Endothelial cell of umbilical vein (primary cell): ENCODE measurements at regions not wholly inside any gene's neighbourhood (a gene's known extent, or its start where the extent isn't known, plus 50 kb on each side); places are given as distances from the start of the nearest gene placed in this dataset.

ENCODE experiments used
- BruUV-seq: library from RNA; stranded (reverse); fragments of 400-500 nt; replicated peaks from 2 replicates; lab custom pipeline; 2021; lab: Mats Ljungman, UMichigan
- CTCF ChIA-PET: fragments of 300-600, 350-600 bp; sonication (Branson Sonifier 250); formaldehyde crosslinking; loops from one replicate; lab custom pipeline; 2021; ENCODE audit warnings: antibody characterized with exemption, inconsistent platforms; lab: Charles Lee
- POLR2A ChIA-PET: fragments of 300-600, 350-600 bp; sonication (Branson Sonifier 250); formaldehyde crosslinking; loops from one replicate; lab custom pipeline; 2021; ENCODE audit warnings: antibody characterized with exemption, inconsistent platforms; lab: Charles Lee
- DNase-seq: peaks from one replicate; pipeline ENCODE4 v3.0.0-alpha.2; 2011; ENCODE audit warnings: low read depth, low spot score
- FAIRE-seq: peaks from 2 replicates; lab custom pipeline; 2011; peaks lifted over from hg19 to GRCh38; lab: Jason Lieb, UNC
- H2AFZ ChIP-seq: 2 replicates; pipeline ENCODE4 v1.6.0; 2012; ENCODE audit warnings: low read depth, low read length, control low read depth, inconsistent platforms
- H3K27ac ChIP-seq: 2 replicates; pipeline ENCODE4 v1.5.1; 2011; ENCODE audit warnings: low read depth, mild to moderate bottlenecking, control low read depth, low read length, moderate library complexity; ENCODE audit not compliant: insufficient read depth
- H3K27me3 ChIP-seq, 2 experiments: 2 replicates each; pipeline versions ENCODE4 v1.6.0 to v1.6.1; 2011; ENCODE audit warnings: low read length in 2 of 2, mixed read lengths in 1 of 2; ENCODE audit not compliant: control insufficient read depth in 2 of 2, insufficient read depth in 2 of 2
- H3K36me3 ChIP-seq, 2 experiments: 2 replicates in 1 of 2; 3 replicates in 1 of 2; pipeline ENCODE4 v1.5.1; 2011; ENCODE audit warnings: low read length in 2 of 2, mild to moderate bottlenecking in 1 of 2, moderate library complexity in 1 of 2; ENCODE audit not compliant: control insufficient read depth in 2 of 2, insufficient read depth in 2 of 2; ENCODE audit errors: extremely low read depth in 1 of 2
- H3K4me1 ChIP-seq: 3 replicates; pipeline ENCODE4 v1.5.1; 2011; ENCODE audit warnings: mild to moderate bottlenecking, low read length; ENCODE audit not compliant: control insufficient read depth, insufficient read depth; ENCODE audit errors: extremely low read depth
- H3K4me2 ChIP-seq: 2 replicates; pipeline ENCODE4 v1.6.1; 2011; ENCODE audit warnings: low read length, control low read depth, mixed read lengths; ENCODE audit not compliant: insufficient read depth
- H3K4me3 ChIP-seq, 3 experiments: fragments of 200-600 bp in 1 of 3; sonication (generic), shearing (Covaris generic) in 1 of 3; replicated peaks in 1 of 3; 2 replicates each; pipeline ENCODE4 v1.5.1; 2011 to 2016; ENCODE audit warnings: control low read depth in 3 of 3, low read length in 3 of 3, mild to moderate bottlenecking in 2 of 3, inconsistent platforms in 1 of 3, low read depth in 1 of 3, moderate library complexity in 1 of 3; ENCODE audit not compliant: insufficient read depth in 1 of 3
- H3K79me2 ChIP-seq: 2 replicates; pipeline ENCODE4 v1.6.0; 2012; ENCODE audit warnings: low read length, inconsistent platforms; ENCODE audit not compliant: control insufficient read depth, insufficient read depth
- H3K9ac ChIP-seq: replicated peaks from 2 replicates; pipeline ENCODE3; 2011; ENCODE audit warnings: low read length, control low read depth; ENCODE audit not compliant: insufficient read depth; ENCODE audit errors: extremely low read depth
- H3K9me1 ChIP-seq: replicated peaks from 3 replicates; pipeline ENCODE4 v1.6.0; 2011; ENCODE audit warnings: mild to moderate bottlenecking, low read length; ENCODE audit not compliant: control insufficient read depth, insufficient read depth; ENCODE audit errors: extremely low read depth
- H3K9me3 ChIP-seq: replicated peaks from 2 replicates; pipeline ENCODE4 v1.5.1; 2012; ENCODE audit warnings: low read length, inconsistent platforms; ENCODE audit not compliant: control insufficient read depth, insufficient read depth
- H4K20me1 ChIP-seq: replicated peaks from 2 replicates; pipeline ENCODE3; 2011; ENCODE audit warnings: mild to moderate bottlenecking, low read length; ENCODE audit not compliant: control insufficient read depth, insufficient read depth; ENCODE audit errors: extremely low read depth
- CTCF ChIP-seq, 2 donors: IDR thresholded peaks; 1 replicate in 1 of 2; 2 replicates in 1 of 2; pipeline ENCODE4 v1.5.1; 2011; ENCODE audit warnings: low read length in 2 of 2, mild to moderate bottlenecking in 2 of 2, moderate library complexity in 2 of 2, control low read depth in 1 of 2, inconsistent platforms in 1 of 2, low read depth in 1 of 2; ENCODE audit not compliant: insufficient read depth in 1 of 2; ENCODE audit errors: extremely low read depth in 1 of 2
- EZH2 ChIP-seq: IDR thresholded peaks from 2 replicates; pipeline ENCODE4 v1.6.1; 2012; ENCODE audit warnings: borderline replicate concordance, low read depth, mild to moderate bottlenecking, moderate library complexity, low read length, inconsistent platforms; ENCODE audit not compliant: severe bottlenecking
- FOS ChIP-seq: IDR thresholded peaks from 2 replicates; pipeline ENCODE4 v1.6.1; 2011; ENCODE audit warnings: mild to moderate bottlenecking, low read length, moderate library complexity, borderline replicate concordance; ENCODE audit not compliant: insufficient read depth
- GATA2 ChIP-seq: IDR thresholded peaks from 2 replicates; pipeline ENCODE4 v1.7.0; 2011; ENCODE audit warnings: low read depth, mild to moderate bottlenecking, moderate library complexity, mixed read lengths, low read length; ENCODE audit not compliant: insufficient read length, insufficient read depth
- JUN ChIP-seq: IDR thresholded peaks from 2 replicates; pipeline ENCODE4 v1.6.1; 2011; ENCODE audit warnings: borderline replicate concordance, low read depth; ENCODE audit not compliant: insufficient read length, insufficient read depth
- MAX ChIP-seq: IDR thresholded peaks from 2 replicates; pipeline ENCODE4 v1.6.1; 2011; ENCODE audit not compliant: insufficient read depth, insufficient read length
- MYC ChIP-seq: IDR thresholded peaks from one replicate; pipeline ENCODE4 v1.6.1; 2011; ENCODE audit warnings: mild to moderate bottlenecking, low read depth, low read length
- POLR2A ChIP-seq: IDR thresholded peaks from 2 replicates; pipeline ENCODE4 v1.6.1; 2012; ENCODE audit warnings: low read depth, mild to moderate bottlenecking, control low read depth, low read length
- dilution Hi-C: fragments of 300-500 bp; cut with MboI; formaldehyde crosslinking; loops from one replicate; pipeline ENCODE4 v1.15.0; 2019; ENCODE audit warnings: low sequenced_read_pairs; ENCODE audit not compliant: extremely low pct_ligation_motif_present
- intact Hi-C: fragments of 100-400 bp; cut with micrococcal nuclease; formaldehyde crosslinking; loops from one replicate; pipeline ENCODE4 v1.10.0; 2022

GRCh38 chr3:5035113-5035512 lies 55.9 kb downstream of the BHLHE40 start:
- Histone ChIP-seq H3K9me1 (no peaks in the 10 kb centered on the region), H3K4me3 (no peak overlapping the region), H3K27ac (no peak overlapping the region), H3K79me2 (no peaks in the 10 kb centered on the region), H3K4me2 (no peak overlapping the region), H3K4me1 (no peaks in the 10 kb centered on the region), H3K36me3 (no peaks in the 10 kb centered on the region), H3K9ac (no peak overlapping the region), H2AFZ (no peak overlapping the region), H4K20me1 (no peaks in the 10 kb centered on the region), H3K27me3 (no peaks in the 10 kb centered on the region), H3K9me3 (no peaks in the 10 kb centered on the region)
- CTCF ChIA-PET = interaction anchor here (1.2 to 1.5 kb wide), 2 partner anchors 22 to 59 kb away, joined by 4 read pairs; no protein-coding TSS in a partner anchor
- DNase-seq (no peak), FAIRE-seq (no peak)
- dilution Hi-C loops = no loop called here
- POLR2A ChIA-PET = no interaction called here
- BruUV-seq = no TSS peak
- TF ChIP-seq FOS (no peak), CTCF (IDR thresholded peaks at IDR 0.05; ENCODE audit: extremely low read depth in 1 of 2, insufficient read depth in 1 of 2, low read depth in 1 of 2, low read length in 2 of 2) (no peak), MAX (no peak), JUN (no peak), GATA2 (no peak), POLR2A (no peak), EZH2 (no peak), MYC (no peak)
- intact Hi-C loops = no loop called here
